Activated B cell treated with CpG ODN at 0.5 μM for 24 hours (primary cell): ENCODE measurements at regions not wholly inside any gene's neighbourhood (a gene's known extent, or its start where the extent isn't known, plus 50 kb on each side); places are given as distances from the start of the nearest gene placed in this dataset.

Experiments used
- ATAC-seq: fragments of 200-7000 bp; cut with Tn5 transposase; one replicate; pipeline ENCODE4 v1.10.0; 2021; ENCODE audit warnings: low read depth, mild to moderate bottlenecking, moderate library complexity
- CTCF ChIA-PET: fragments of 350-600 bp; sonication (Branson Sonifier 250); formaldehyde crosslinking; loops from one replicate; lab custom pipeline; 2021; ENCODE audit warnings: antibody characterized with exemption; lab: Charles Lee
- POLR2A ChIA-PET: fragments of 350-600 bp; sonication (Branson Sonifier 250); formaldehyde crosslinking; loops from one replicate; lab custom pipeline; 2021; ENCODE audit warnings: antibody characterized with exemption; lab: Charles Lee
- DNase-seq: peaks from one replicate; pipeline ENCODE4 v3.0.0; 2022
- H3K27ac Mint-ChIP-seq: one replicate; pipeline ENCODE4 v1.8.0; 2020; ENCODE audit warnings: mixed read lengths
- H3K27me3 Mint-ChIP-seq: one replicate; pipeline ENCODE4 v1.8.0; 2021; ENCODE audit warnings: mixed read lengths
- H3K36me3 Mint-ChIP-seq: one replicate; pipeline ENCODE4 v1.8.0; 2021; ENCODE audit warnings: low read depth, mixed read lengths
- H3K4me1 Mint-ChIP-seq: one replicate; pipeline ENCODE4 v1.8.0; 2021; ENCODE audit warnings: mixed read lengths
- H3K4me3 Mint-ChIP-seq: one replicate; pipeline ENCODE4 v1.8.0; 2020; ENCODE audit warnings: mild to moderate bottlenecking, mixed read lengths
- H3K9me3 Mint-ChIP-seq: one replicate; pipeline ENCODE4 v1.8.0; 2020; ENCODE audit warnings: mixed read lengths
- CTCF ChIP-seq: fragments of 200-600 bp; IDR thresholded peaks from one replicate; pipeline ENCODE4 v1.8.0; 2022; ENCODE audit warnings: antibody characterized with exemption, mild to moderate bottlenecking
- intact Hi-C: fragments of 100-400 bp; cut with micrococcal nuclease; formaldehyde crosslinking; loops from one replicate; pipeline ENCODE4 v1.15.1; 2024

- ChIA-PET POLR2A (interaction anchor here (0.9 kb wide), 1 partner anchor 20 kb away, joined by 3 read pairs; no protein-coding TSS in a partner anchor), CTCF (no interaction called here)
- no peaks in the 10 kb centered on the region for H3K9me3 Mint-ChIP-seq
- H3K36me3 Mint-ChIP-seq = no peaks in the 10 kb centered on the region
- H3K4me1 Mint-ChIP-seq = no peaks in the 10 kb centered on the region
- intact Hi-C loops = no loop called here
- no peak overlapping the region for H3K27ac Mint-ChIP-seq
- no peak for ATAC-seq
- no peak overlapping the region for H3K4me3 Mint-ChIP-seq
- TF ChIP-seq CTCF = no peak
- no peak for DNase-seq
- no peaks in the 10 kb centered on the region for H3K27me3 Mint-ChIP-seq
Observed at GRCh38 chr2:30396436-30397232, 50.4 kb upstream of the LCLAT1 start.
